Retinal pigment epithelial cell (primary cell): ENCODE measurements at regions not wholly inside any gene's neighbourhood (a gene's known extent, or its start where the extent isn't known, plus 50 kb on each side); places are given as distances from the start of the nearest gene placed in this dataset.

Experiments
- DNase-seq: peaks from one replicate; pipeline ENCODE4 v3.0.0-alpha.2; 2010; ENCODE audit warnings: low read depth
- H3K4me3 ChIP-seq: 2 replicates; pipeline ENCODE4 v1.5.1; 2011; ENCODE audit warnings: mild to moderate bottlenecking, low read length, control low read depth, moderate library complexity
- CTCF ChIP-seq: conservative IDR thresholded peaks from 2 replicates; pipeline ENCODE4 v1.5.1; 2011; ENCODE audit warnings: low read depth, low read length, control low read depth, inconsistent platforms

- H3K4me3 ChIP-seq: no peak overlapping the region
- DNase-seq: no peak
- no peak for TF ChIP-seq CTCF
These were observed 211.5 kb upstream of the CRY1 start for GRCh38 chr12:107304588-107305532.

GRCh38 chr12:107306141-107306659, 212.9 kb upstream of the CRY1 start:
- DNase-seq: no peak
- no peak overlapping the region for H3K4me3 ChIP-seq
- TF ChIP-seq CTCF: no peak

DNA sequence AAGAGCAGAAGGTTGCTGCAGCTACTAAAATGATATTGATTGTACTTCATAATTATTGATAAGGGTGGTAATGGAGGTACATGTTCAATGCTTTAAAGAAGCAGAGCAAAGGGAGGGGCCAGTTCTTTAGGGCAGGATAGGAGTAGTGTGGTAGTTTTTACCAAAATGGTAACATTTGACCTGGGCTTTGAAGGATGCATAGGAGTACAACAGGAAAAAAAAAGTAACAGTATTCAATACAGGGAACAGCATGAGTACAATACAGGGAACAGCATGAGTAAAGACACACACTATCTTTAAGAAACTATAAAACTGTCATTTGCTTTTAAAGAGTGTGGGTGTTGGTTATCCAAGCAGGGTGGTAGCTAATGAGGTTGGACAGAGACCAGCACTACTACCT, 215.0 kb upstream of the CRY1 start:
- TF ChIP-seq CTCF: no peak
- no peak for DNase-seq
- H3K4me3 ChIP-seq: no peak overlapping the region

GRCh38 chr12:107309020-107309419, 215.7 kb upstream of the CRY1 start:
- TF ChIP-seq CTCF: no peak
- no peak for DNase-seq
- H3K4me3 ChIP-seq: no peak overlapping the region

- no peak overlapping the region for H3K4me3 ChIP-seq
- DNase-seq: no peak
- no peak for TF ChIP-seq CTCF
These were observed 217.3 kb upstream of the CRY1 start for GRCh38 chr12:107310621-107311020.

- no peak for DNase-seq
- TF ChIP-seq CTCF: no peak
- H3K4me3 ChIP-seq: no peak overlapping the region
These were observed 218.3 kb upstream of the CRY1 start for GRCh38 chr12:107311682-107312081.
